Adrenal gland (tissue), 9 donors: ENCODE measurements at regions not wholly inside any gene's neighbourhood (a gene's known extent, or its start where the extent isn't known, plus 50 kb on each side); places are given as distances from the start of the nearest gene placed in this dataset.

ENCODE experiments used
- DNase-seq, 7 donors: peaks; one replicate each; pipeline ENCODE4 v3.0.0-alpha.2; 2019 to 2020
- H3K27ac ChIP-seq, 5 donors: fragments of 200-600 bp; sonication (generic) in 4 of 5; 1 replicate in 3 of 5; 2 replicates in 2 of 5; pipeline versions ENCODE4 v1.5.1 to v1.8.0; 2016 to 2020; ENCODE audit warnings: mild to moderate bottlenecking in 1 of 5
- H3K27me3 ChIP-seq: fragments of 200-600 bp; 2 replicates; pipeline ENCODE4 v1.8.0; 2021
- H3K36me3 ChIP-seq, 2 donors: fragments of 200-600 bp; replicated peaks in 1 of 2; 1 replicate in 1 of 2; 2 replicates in 1 of 2; pipeline versions ENCODE4 v1.5.1 to v1.8.0; 2018 to 2022
- H3K4me1 ChIP-seq, 2 donors: fragments of 200-600 bp; replicated peaks in 1 of 2; 1 replicate in 1 of 2; 2 replicates in 1 of 2; pipeline versions ENCODE4 v1.5.1 to v1.8.0; 2018 to 2021
- H3K4me3 ChIP-seq, 4 donors: fragments of 200-600 bp; sonication (generic) in 3 of 4; one replicate each; pipeline ENCODE4 v1.5.1; 2016 to 2018
- H3K9me3 ChIP-seq, 3 donors: fragments of 200-600 bp; sonication (generic) in 1 of 3; replicated peaks in 1 of 3; 1 replicate in 2 of 3; 2 replicates in 1 of 3; pipeline versions ENCODE4 v1.5.1 to v1.8.0; 2016 to 2021
- CTCF ChIP-seq, 6 experiments: fragments of 450-650 bp in 4 of 6; fragments of 200-600 bp in 2 of 6; sonication (generic) in 1 of 6; IDR thresholded peaks; 1 replicate in 5 of 6; 2 replicates in 1 of 6; pipeline versions ENCODE4 v1.5.1 to v1.8.0; 2016 to 2021; ENCODE audit warnings: antibody characterized with exemption in 6 of 6, mild to moderate bottlenecking in 2 of 6, moderate library complexity in 1 of 6
- POLR2A ChIP-seq, 2 donors: fragments of 450-650 bp; IDR thresholded peaks; one replicate each; pipeline ENCODE4 v1.6.1; 2017; ENCODE audit warnings: antibody characterized with exemption in 2 of 2, mild to moderate bottlenecking in 2 of 2, moderate library complexity in 1 of 2
- WGBS, 4 donors: extraction: QIAGEN DNeasy Blood & Tissue Kit in 2 of 4; methylation state at CpG; one replicate each; pipeline versions ENCODE4 v1.1.5 to v1.1.7; 2013 to 2017; 5-methylcytosine and 5-hydroxymethylcytosine counted together
- intact Hi-C, 2 donors: fragments of 100-400 bp; cut with DNase I; formaldehyde crosslinking; loops; one replicate each; pipeline versions ENCODE4 v1.14.1 to v1.15.0; 2022 to 2023
- donor health status: healthy with polysubstance abuse.
- donor health status: Bipolar disorder and iron deficiency.
- donor health status: DM: yes; HTN: yes; CAD: no.
- donor health status: DM: no; HTN: no; CAD: no.
- donor health status: DM: no; HTN: no; CAD: no.

DNA sequence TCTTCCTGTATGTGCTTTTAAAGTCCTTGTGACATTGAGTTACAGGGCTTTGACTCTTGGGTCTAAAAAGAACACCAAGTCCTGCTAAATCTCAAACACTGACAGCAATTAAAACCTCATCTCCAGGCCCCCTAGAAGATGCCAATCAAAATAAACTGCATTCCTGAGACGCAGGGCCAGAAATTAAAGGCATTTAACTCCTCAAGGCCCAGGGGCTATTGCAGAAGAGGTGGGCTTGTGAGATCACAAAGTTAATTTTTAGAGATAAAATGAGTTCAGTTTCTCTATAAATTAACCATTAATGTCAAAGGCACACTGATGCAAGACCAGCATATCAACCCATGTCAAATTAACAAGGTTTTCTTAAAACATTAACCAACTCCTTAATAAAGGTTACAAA lies 145.6 kb upstream of the CARMIL1 start:
- Histone ChIP-seq H3K4me3 (peak overlapping the region in 1 of 4 donors; percentile 8), H3K27ac (no peak overlapping the region), H3K9me3 (peaks cover 0 to 13% (median 0%) of the 10 kb centered on the region in 3 donors), H3K36me3 (no peaks in the 10 kb centered on the region), H3K27me3 (no peaks in the 10 kb centered on the region), H3K4me1 (peaks cover 0 to 20% of the 10 kb centered on the region in 2 donors)
- intact Hi-C loops, result no loop called here
- DNase-seq, result no peak
- TF ChIP-seq CTCF (IDR thresholded peaks at IDR 0.05), result no peak
- no peak for TF ChIP-seq POLR2A (IDR thresholded peaks at IDR 0.05)
- WGBS, 4 donors, result 35 to 45% (median 43%) methylated on average over 1 of the region's 1 CpG

DNA sequence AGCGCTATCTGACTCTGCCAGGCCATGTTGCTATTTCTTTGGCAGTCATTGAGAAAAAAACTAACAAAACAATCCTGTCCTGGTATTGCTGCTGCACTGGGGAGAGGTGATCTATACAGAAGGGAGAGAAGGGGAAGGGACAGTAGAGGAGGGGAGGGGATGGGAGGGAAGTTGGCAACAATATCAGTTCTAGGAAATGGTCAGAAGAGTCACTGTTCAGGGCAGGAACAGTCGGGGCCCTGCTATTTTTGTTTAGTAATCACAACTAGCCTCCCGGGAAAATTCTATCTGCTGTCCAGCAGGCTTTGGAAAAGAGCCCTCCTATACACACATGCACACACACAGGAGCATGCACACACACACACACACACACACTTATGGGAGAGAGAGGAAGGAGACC lies 142.3 kb upstream of the CARMIL1 start:
- H3K36me3 ChIP-seq, result no peaks in the 10 kb centered on the region
- peaks cover 0 to 13% (median 0%) of the 10 kb centered on the region in 3 donors for H3K9me3 ChIP-seq
- no peaks in the 10 kb centered on the region for H3K27me3 ChIP-seq
- WGBS, 4 donors, result 40 to 47% (median 44%) methylated on average over 3 of the region's 3 CpGs
- DNase-seq, result peak in 6 of 7 donors; percentile 10 to 32 (median 26)
- H3K27ac ChIP-seq, result peak overlapping the region in 3 of 5 donors; percentile 6 to 96 (median 44)
- peaks cover 0 to 15% of the 10 kb centered on the region in 2 donors for H3K4me1 ChIP-seq
- intact Hi-C loops, result no loop called here
- H3K4me3 ChIP-seq, result peak overlapping the region in 1 of 4 donors; percentile 61
- TF ChIP-seq CTCF (IDR thresholded peaks at IDR 0.05) (peak in 1 of 6 experiments; percentile 10), POLR2A (IDR thresholded peaks at IDR 0.05) (no peak)

- Histone ChIP-seq H3K4me1 (peaks cover 0 to 15% of the 10 kb centered on the region in 2 donors), H3K27ac (peak overlapping the region; percentile 53 to 96 (median 68)), H3K9me3 (peaks cover 0 to 13% (median 0%) of the 10 kb centered on the region in 3 donors), H3K4me3 (peak overlapping the region in 2 of 4 donors; percentile 9 to 61), H3K36me3 (no peaks in the 10 kb centered on the region), H3K27me3 (no peaks in the 10 kb centered on the region)
- WGBS, 4 donors, result 47 to 54% (median 51%) methylated on average over 7 of the region's 7 CpGs
- DNase-seq, result no peak
- TF ChIP-seq POLR2A (IDR thresholded peaks at IDR 0.05) (no peak), CTCF (IDR thresholded peaks at IDR 0.05) (no peak)
- intact Hi-C loops, result no loop called here
Measured at GRCh38 chr6:25137480-25137879, 141.7 kb upstream of the CARMIL1 start.

DNA sequence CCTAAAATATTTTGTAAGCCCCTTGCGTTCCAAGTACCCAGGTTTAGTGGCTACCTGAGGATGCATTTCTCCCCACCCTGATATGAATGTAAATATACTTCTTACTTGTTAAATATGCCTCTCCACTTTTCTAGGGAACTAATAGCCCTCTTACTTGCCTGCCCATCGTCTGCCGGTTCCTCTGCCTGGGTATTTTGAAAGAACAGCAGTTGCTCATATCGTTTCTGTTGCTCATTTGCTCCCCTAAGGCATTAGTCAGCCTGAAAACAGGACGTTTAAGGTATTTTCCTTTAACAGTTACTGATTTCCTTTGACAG lies 141.3 kb upstream of the CARMIL1 start:
- peak overlapping the region; percentile 53 to 96 (median 68) for H3K27ac ChIP-seq

More for the DNA sequence above, 141.3 kb upstream of the CARMIL1 start:
- Histone ChIP-seq H3K9me3 (peaks cover 0 to 13% (median 0%) of the 10 kb centered on the region in 3 donors), H3K4me1 (peaks cover 0 to 15% of the 10 kb centered on the region in 2 donors), H3K27me3 (no peaks in the 10 kb centered on the region), H3K4me3 (peak overlapping the region in 3 of 4 donors; percentile 9 to 68 (median 61)), H3K36me3 (no peaks in the 10 kb centered on the region)
- 16 to 26% (median 24%) methylated on average over 5 of the region's 5 CpGs for WGBS, 4 donors
- DNase-seq, result peak in 2 of 7 donors; percentile 17 to 31
- no peak for TF ChIP-seq POLR2A (IDR thresholded peaks at IDR 0.05)
- TF ChIP-seq CTCF (IDR thresholded peaks at IDR 0.05), result no peak
- intact Hi-C loops, result no loop called here
